Astrocyte (in vitro differentiated cells and primary cell): ENCODE measurements at regions not wholly inside any gene's neighbourhood (a gene's known extent, or its start where the extent isn't known, plus 50 kb on each side); places are given as distances from the start of the nearest gene placed in this dataset.

Experiments used
- DNase-seq: peaks from one replicate; pipeline ENCODE4 v3.0.0-alpha.2; 2010; ENCODE audit warnings: low read depth
- FAIRE-seq: peaks from 2 replicates; lab custom pipeline; 2011; peaks lifted over from hg19 to GRCh38; lab: Jason Lieb, UNC
- H2AFZ ChIP-seq: 2 replicates; pipeline ENCODE4 v1.6.0; 2012; ENCODE audit warnings: low read depth, low read length, inconsistent platforms
- H3K27ac ChIP-seq: 2 replicates; pipeline ENCODE4 v1.5.1; 2011; ENCODE audit warnings: low read depth, low read length, inconsistent platforms
- H3K27me3 ChIP-seq: 2 replicates; pipeline ENCODE4 v1.6.0; 2011; ENCODE audit warnings: low read length, inconsistent platforms; ENCODE audit not compliant: insufficient read depth
- H3K36me3 ChIP-seq: 2 replicates; pipeline ENCODE4 v1.5.1; 2011; ENCODE audit warnings: low read length, inconsistent platforms; ENCODE audit not compliant: insufficient read depth
- H3K4me1 ChIP-seq: 2 replicates; pipeline ENCODE4 v1.5.1; 2011; ENCODE audit warnings: low read length, inconsistent platforms; ENCODE audit not compliant: insufficient read depth
- H3K4me2 ChIP-seq: 2 replicates; pipeline ENCODE4 v1.6.0; 2012; ENCODE audit warnings: low read length, inconsistent platforms
- H3K4me3 ChIP-seq: 2 replicates; pipeline ENCODE4 v1.5.1; 2011; ENCODE audit warnings: low read depth, mild to moderate bottlenecking, low read length, inconsistent platforms; ENCODE audit not compliant: insufficient read depth
- H3K79me2 ChIP-seq: 2 replicates; pipeline ENCODE4 v1.6.0; 2012; ENCODE audit warnings: mild to moderate bottlenecking, low read length, inconsistent platforms; ENCODE audit not compliant: insufficient read depth
- H3K9ac ChIP-seq: 2 replicates; pipeline ENCODE4 v1.6.0; 2012; ENCODE audit warnings: mild to moderate bottlenecking, low read length, inconsistent platforms
- H3K9me3 ChIP-seq: 2 replicates; pipeline ENCODE4 v1.5.1; 2012; ENCODE audit warnings: low read depth, mild to moderate bottlenecking, low read length, inconsistent platforms; ENCODE audit not compliant: insufficient read depth
- H4K20me1 ChIP-seq: 2 replicates; pipeline ENCODE4 v1.6.0; 2012; ENCODE audit warnings: low read length, inconsistent platforms; ENCODE audit not compliant: insufficient read depth
- H3K27ac Mint-ChIP-seq: one replicate; pipeline ENCODE4 v1.8.0; 2021; ENCODE audit warnings: mild to moderate bottlenecking, mixed read lengths; ENCODE audit not compliant: unreplicated experiment
- H3K27me3 Mint-ChIP-seq: one replicate; pipeline ENCODE4 v1.8.0; 2021; ENCODE audit warnings: low read depth, mixed read lengths; ENCODE audit not compliant: unreplicated experiment
- H3K36me3 Mint-ChIP-seq: one replicate; pipeline ENCODE4 v1.8.0; 2021; ENCODE audit warnings: low read depth, mixed read lengths; ENCODE audit not compliant: unreplicated experiment
- H3K4me1 Mint-ChIP-seq: one replicate; pipeline ENCODE4 v1.8.0; 2021; ENCODE audit warnings: low read depth, mixed read lengths; ENCODE audit not compliant: unreplicated experiment
- H3K4me3 Mint-ChIP-seq: one replicate; pipeline ENCODE4 v1.8.0; 2021; ENCODE audit warnings: mild to moderate bottlenecking, moderate library complexity, mixed read lengths; ENCODE audit not compliant: unreplicated experiment
- H3K9me3 Mint-ChIP-seq: one replicate; pipeline ENCODE4 v1.8.0; 2021; ENCODE audit warnings: mild to moderate bottlenecking, mixed read lengths; ENCODE audit not compliant: unreplicated experiment
- CTCF ChIP-seq: IDR thresholded peaks from 2 replicates; pipeline ENCODE4 v1.5.1; 2011; ENCODE audit warnings: low read depth, mild to moderate bottlenecking, inconsistent platforms, low read length, moderate library complexity; ENCODE audit not compliant: insufficient read depth
- EZH2 ChIP-seq: IDR thresholded peaks from 2 replicates; pipeline ENCODE4 v1.6.1; 2012; ENCODE audit warnings: mild to moderate bottlenecking, low read length, inconsistent platforms; ENCODE audit not compliant: insufficient read depth

GRCh38 chr12:107148107-107148506, 54.8 kb upstream of the CRY1 start:
- no peaks in the 10 kb centered on the region for H3K36me3 Mint-ChIP-seq
- H3K27ac Mint-ChIP-seq: no peak overlapping the region
- Histone ChIP-seq H4K20me1 (no peaks in the 10 kb centered on the region), H3K9me3 (no peaks in the 10 kb centered on the region), H3K36me3 (no peaks in the 10 kb centered on the region), H2AFZ (no peak overlapping the region), H3K4me2 (no peak overlapping the region), H3K4me3 (no peak overlapping the region), H3K27ac (no peak overlapping the region), H3K9ac (no peak overlapping the region), H3K27me3 (no peaks in the 10 kb centered on the region), H3K79me2 (no peaks in the 10 kb centered on the region), H3K4me1 (peaks cover 9% of the 10 kb centered on the region)
- peaks cover 4% of the 10 kb centered on the region for H3K9me3 Mint-ChIP-seq
- FAIRE-seq: no peak
- no peak overlapping the region for H3K4me3 Mint-ChIP-seq
- no peak for DNase-seq
- TF ChIP-seq EZH2: no peak
- TF ChIP-seq CTCF: no peak
- peaks cover 6% of the 10 kb centered on the region for H3K27me3 Mint-ChIP-seq
- peaks cover 4% of the 10 kb centered on the region for H3K4me1 Mint-ChIP-seq

- H3K4me2 ChIP-seq: no peak overlapping the region
- no peaks in the 10 kb centered on the region for H3K36me3 Mint-ChIP-seq
Measured at GRCh38 chr12:107152315-107152714, 59.0 kb upstream of the CRY1 start.

More at GRCh38 chr12:107152315-107152714, 59.0 kb upstream of the CRY1 start:
- H3K79me2 ChIP-seq: no peaks in the 10 kb centered on the region
- Mint-ChIP-seq H3K9me3 (peaks cover 13% of the 10 kb centered on the region), H3K4me1 (peaks cover 4% of the 10 kb centered on the region), H3K27me3 (peaks cover 8% of the 10 kb centered on the region), H3K27ac (no peak overlapping the region), H3K4me3 (no peak overlapping the region)
- DNase-seq (peak; percentile 53), FAIRE-seq (no peak)
- H3K27ac ChIP-seq: no peak overlapping the region
- H3K4me1 ChIP-seq: no peaks in the 10 kb centered on the region
- no peak overlapping the region for H2AFZ ChIP-seq
- H3K27me3 ChIP-seq: no peaks in the 10 kb centered on the region
- no peak overlapping the region for H3K9ac ChIP-seq
- H3K9me3 ChIP-seq: no peaks in the 10 kb centered on the region
- no peaks in the 10 kb centered on the region for H3K36me3 ChIP-seq
- no peaks in the 10 kb centered on the region for H4K20me1 ChIP-seq
- no peak for TF ChIP-seq CTCF
- no peak for TF ChIP-seq EZH2
- no peak overlapping the region for H3K4me3 ChIP-seq
